ENCODE measurements at regions not wholly inside any gene's neighbourhood (a gene's known extent, or its start where the extent isn't known, plus 50 kb on each side); places are given as distances from the start of the nearest gene placed in this dataset.

DNA sequence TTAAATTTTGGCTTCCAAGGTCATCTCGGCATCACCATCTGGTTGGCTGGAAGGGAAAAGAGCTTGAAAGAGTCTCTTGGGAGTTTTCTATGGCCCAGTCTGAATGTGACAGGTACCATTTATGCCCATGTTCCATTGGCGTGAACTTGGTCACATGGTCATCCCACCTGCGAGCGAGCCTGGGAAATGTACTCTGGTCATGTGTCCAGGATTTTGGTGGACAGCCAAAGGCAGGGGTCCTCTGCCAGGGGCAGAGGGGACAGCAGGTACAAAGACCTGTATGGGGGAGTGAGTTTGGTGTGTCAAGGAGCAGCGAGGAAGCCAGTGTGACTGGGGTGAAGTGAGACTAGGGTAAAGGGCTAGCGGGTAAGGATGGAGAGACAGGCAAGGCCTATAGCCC, 112.6 kb downstream of the CDC5L start:
- DNase-seq (ENCODE audit: low spot score) = no peak

DNA sequence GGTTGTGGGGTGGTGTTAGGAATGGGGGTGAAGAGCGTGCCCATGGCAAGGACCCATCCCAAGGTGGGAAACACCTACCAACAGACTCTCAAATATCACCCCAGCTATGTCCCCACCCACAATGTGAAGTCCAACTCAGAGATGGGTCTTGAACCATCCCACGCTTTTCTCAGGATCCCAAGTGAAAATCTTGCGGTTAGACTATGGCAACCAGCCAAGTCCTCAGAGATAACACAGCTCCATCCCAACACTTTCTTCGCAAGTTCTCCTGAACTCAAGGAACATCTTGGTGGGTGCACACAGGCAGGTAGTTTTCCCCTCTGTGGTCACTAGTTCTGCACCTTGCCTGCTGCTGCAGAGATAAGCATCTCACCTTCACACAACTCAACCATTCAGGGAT, 116.0 kb downstream of the CDC5L start:
- no peak for DNase-seq (ENCODE audit: low spot score)

DNA sequence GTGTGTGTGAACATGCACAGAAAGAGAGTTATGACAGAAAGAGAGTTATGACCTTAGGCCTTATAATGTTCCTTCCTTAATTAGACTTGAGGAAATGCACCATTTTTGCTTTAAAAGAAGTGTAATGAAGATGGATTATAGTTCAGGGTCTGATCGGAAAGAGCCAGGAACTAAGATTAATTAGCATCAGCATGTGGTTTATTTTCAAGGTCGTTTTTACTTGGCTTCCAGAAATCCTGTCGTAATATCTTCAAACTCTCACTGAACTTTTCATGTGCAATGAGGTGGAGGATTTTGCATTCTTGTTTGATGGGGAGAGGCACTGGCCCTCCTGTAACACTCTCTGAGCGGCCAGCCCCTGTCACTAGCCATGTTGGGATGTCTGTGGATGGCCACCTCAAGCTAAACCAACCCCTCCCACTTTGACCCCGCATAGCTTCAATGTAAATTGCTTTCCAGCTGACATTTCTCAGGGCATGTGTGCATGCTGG, 116.8 kb downstream of the CDC5L start:
- DNase-seq (ENCODE audit: low spot score) = no peak

DNA sequence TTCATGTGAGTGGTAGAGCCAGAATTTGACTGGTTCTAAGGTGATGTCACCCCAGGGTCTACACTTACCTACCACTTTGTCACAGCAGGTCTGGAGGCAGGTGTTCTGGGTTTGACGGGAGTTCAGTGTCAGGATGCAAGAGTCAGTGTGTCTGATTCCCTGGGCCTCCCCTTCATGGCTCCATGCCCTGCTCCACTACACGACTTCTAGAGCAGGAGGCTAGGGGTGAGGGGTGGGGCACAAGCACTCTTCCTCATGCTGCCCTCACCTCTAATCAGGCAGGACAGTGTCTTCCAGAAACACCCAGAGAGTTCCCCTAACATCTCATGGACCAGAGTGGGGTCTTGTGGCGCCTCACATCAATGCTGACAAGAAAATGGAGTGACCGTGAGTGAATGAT, 118.2 kb downstream of the CDC5L start:
- no peak for DNase-seq (ENCODE audit: low spot score)

DNA sequence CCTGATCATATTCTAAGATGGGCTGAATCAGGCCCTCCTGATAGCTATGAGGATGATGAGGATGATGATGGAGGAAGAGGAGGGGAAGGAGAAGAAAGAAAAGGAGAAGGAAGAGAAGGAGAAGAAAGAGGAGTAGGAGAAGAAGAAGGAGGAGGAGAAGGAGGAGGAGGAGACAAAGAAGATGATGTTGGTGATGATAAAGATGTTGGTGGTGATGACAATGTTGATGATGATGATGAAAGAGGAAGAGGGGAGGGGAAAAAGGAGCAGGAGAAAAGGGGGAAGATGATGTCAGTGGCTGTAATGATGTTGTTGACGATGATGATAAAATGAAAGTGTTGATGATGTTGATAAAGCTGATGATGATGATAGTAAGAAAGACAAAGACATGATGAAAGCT, 119.5 kb downstream of the CDC5L start:
- no peak for DNase-seq (ENCODE audit: low spot score)

DNA sequence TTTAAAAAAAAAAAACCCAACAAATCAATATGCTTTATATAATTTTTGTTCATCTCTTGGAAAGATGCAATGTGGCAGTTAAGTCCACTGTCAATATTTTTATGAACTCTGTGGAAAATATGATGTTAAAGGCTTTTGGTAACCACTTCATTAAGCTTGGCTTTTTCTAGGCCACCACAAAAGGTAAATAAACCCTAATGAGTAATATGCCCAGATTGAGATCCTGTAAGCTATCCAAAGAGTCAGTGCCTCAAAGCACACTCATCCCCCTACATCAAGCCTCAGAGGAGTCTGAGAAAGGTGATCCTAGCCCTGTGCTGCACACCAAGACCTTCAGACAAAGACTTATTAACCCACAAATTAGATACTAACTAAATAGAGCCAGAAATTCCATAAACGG, 121.1 kb downstream of the CDC5L start:
- peak; percentile 41 for DNase-seq (ENCODE audit: low spot score)

DNA sequence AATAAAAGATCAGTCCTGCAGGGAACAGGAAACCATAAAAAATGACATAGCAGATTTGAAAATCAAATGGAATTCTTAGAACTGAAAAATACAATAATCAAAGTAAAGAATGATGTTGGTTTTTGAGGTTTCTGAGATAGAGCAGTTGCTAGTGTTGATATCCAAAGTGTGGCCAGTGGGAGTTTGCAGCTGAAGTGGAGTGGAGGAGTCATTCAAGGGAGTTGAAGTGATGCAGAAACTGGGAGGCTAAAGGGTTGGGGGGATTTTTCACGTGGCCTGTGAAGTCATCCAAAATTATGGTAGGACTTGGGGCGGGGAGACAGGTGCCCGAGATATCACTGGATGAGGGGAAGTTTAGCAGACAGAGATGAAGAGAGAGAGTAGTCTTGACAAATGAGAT, 123.6 kb downstream of the CDC5L start:
- DNase-seq (ENCODE audit: low spot score) = no peak

DNA sequence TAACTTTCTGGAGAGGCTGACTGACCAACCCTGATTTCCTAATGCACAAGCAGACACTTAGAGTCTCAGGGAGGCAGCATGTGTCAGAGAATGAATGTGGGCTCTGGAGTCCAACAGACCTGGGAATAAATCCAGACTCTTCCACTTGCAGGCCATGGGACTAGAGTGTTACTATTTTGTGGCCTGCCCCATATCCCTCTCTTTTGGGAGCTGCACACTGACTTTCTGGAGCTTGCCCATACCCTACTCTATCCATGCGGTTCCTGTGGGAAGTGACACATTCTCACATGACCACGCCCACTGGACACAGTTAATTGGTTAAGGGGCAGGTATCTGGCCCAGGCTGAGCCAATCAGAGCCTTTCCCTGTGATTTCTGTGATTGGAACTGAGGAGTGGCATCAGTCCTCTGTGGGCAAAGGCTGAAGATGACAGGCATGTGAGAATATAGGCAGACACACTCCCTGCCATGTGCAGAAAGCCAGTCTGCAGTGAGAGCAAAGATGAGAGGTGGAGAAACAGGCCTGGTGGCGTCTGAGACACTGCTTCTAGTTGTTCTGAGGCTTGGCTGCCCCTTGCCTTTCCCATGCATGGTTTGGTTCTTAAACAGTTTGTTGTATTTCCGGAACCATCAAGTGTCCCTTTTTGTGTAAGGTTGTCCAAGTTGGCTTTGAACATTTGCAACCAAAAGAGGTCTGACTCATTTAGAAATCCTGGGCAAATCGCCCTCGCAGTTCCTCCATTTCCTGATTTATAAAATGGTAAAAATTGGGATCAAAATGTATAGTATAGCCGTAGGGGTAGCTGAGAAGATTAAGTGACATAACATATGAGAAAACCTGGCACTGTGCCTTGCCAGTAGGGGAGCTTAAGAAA, 125.6 kb downstream of the CDC5L start:
- peak; percentile 61 for DNase-seq (ENCODE audit: low spot score)

DNA sequence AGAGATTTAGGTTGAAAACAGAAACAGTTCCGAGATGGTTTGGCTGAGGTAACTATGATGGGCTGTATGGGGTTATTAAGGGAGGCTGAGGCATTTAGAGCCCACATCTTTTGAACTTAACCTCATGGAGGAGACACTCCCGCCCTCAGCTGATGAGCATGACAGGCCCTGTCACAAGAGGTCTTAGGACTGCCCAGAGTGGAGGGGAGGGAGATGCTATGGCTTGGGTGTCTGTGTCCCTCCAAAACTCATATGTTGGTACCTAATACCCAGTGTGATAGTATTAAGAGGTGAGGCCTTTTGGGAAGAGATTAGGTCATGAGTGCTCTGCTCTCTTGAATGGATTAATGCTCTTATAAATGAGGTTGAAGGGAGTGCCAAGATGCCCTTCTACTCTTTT, 126.6 kb downstream of the CDC5L start:
- no peak for DNase-seq (ENCODE audit: low spot score)

DNA sequence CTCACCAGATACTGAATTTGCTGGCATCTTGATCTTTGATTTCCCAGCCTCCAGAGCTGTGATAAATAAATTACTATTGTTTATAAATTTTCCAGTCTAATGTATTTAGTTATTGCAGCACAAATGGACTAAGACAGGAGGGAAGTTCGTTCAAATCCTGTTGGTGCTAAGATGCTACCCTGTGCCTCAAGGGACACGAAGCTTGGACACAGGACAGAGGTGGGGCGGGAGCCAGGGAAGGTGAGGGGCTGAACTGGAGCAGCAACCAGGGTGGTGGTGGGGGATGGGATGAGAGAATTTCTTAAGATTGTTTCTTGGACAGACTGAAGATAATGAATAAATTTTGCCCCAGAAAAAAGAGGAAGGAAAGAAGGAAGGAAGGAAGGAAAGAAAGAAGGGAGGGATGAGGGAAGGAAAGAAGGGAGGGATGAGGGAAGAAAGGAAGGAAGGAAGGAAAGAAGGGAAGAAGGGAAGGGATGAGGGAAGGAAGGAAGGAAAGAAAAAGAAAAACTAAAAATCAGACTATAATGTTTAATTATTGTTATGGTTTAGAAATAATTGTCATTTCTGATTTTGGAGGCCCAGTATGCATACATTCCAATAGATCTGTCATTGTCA, 127.2 kb downstream of the CDC5L start:
- no peak for DNase-seq (ENCODE audit: low spot score)

DNA sequence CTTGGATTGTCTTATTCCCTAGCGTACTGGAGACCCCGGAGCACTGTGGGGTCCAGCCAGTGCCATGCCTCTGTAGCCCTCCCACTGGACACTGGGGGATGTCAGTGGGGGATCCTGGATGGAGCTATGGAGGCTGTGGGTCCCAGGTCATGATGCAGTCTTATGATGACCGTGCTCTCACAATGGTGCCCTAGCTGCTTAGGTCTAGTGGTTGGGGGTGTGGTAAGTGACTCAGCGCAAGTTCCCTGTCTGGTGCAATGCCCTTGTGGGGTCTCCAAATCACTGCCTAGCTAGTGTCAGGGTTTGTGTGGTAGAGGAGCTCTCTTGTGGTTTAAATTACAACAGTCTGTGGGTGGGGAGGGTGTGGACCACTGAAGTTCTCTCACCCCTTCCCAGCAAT, 135.4 kb downstream of the CDC5L start:
- no peak for DNase-seq (ENCODE audit: low spot score)

DNA sequence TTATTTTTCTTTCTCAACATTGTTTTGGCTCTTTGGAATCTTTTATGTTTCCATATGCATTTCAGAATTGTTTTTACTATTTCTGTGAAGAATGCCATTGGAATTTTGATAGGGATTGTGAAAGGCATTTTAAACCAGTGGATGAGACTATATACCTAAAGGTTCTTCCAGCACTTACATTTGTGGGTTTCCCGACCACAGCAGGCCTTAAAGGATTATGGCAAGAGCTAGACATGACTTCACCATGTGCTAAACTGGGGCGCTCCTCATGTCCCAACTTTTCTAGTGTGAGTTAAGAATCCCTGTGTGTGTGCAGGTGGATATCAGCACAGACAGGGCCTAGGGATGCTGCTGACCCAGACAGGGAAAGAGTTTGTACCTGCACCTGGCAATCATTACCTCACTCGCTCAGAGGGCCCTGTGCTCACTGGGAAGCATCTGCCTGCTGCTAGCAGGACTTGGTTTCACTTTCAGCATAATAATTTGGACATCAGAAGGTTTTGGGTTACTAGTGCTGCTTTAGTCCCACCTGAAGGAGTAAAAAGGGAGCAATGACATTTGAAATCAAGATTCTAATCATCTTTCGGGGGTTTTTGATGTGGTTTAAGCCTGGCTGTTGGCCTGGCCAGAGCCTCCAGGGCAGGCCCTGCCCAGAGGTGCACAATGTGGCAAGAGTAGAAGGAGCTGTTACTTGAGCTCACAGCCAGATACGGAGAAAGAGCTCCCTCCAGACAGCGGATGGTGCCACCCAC, 137.1 kb downstream of the CDC5L start:
- DNase-seq (ENCODE audit: low spot score) = no peak

DNA sequence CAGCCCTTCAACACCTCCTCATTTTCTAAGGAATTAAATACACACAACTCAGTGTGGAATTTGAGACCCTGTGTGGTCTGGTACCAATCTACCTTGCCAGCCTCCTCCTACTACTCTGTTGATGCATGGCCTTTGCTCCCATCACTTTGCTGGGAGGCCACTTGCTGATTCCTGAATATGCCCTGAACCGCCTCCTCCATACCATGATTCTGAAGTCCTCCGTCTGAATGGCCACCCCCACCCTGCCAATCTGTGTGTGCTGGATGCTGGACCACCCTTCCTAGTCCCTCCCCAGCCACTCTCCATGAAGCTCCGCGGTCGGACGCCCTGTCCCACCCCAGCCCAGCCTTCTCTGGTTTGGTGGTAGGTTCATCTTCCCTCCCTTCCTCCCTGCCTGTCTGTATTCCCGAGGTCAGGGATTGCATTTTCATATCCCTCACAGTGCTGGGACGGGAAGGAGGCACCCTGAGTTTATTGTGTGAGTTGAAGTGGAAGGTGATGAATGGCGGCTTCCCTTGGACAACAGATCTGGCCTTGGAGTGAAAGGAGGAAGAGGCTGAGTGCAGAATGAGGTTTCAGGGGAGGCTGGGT, 138.3 kb downstream of the CDC5L start:
- DNase-seq (ENCODE audit: low spot score) = no peak

DNA sequence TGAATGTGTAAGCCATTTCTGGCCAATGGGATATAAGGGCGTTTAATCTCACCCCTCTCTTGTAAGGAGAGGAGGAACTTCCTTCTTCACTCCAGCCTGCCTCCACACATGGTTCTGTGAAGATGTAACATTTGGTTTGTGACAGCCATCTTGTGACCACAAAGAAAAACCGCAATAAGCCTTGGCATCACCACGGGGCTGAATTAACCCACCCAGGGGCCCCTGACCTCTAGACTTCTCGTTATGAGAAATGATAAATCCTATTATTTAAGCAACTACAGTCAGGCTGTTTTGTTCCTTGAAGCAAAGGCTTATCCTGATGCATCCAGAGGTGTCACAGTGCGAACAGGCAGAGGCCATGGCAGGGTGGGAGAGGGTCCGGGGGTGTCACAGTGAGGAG, 139.7 kb downstream of the CDC5L start:
- DNase-seq (ENCODE audit: low spot score) = no peak

DNA sequence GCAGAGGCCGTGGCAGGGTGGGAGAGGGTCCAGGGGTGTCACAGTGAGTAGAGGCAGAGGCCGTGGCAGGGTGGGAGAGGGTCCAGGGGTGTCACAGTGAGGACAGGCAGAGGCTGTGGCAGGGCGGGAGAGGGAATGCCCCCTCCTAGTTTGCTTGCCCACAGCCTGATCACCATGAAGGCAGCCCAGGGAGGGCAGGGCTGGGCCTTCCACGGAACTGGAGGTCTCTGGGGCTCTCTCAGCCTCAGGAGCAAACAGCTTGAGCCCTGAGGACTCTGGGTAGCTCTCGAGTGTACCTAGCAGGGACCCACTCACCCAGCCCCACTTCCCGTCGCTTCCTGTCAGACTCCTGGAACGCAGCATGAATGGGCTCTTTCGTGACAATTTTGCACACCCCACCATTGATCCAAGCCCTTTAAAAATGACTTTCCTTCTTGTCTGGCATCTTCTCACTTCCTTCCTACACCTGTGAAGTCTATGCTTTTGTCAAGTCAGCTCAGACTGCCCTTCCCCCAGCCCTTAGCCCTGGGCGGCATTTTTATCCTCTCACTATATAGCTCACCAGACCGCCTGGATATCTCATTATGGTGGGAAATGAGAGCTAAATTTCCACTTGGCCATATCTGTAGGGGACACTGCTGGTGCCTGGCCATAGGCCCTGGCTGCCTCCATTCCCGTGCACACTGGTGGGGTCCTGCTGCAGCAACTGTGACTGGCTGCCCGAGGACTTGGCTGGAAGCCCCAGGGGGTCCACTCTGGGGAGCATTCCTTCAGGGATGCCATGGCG, 140.3 kb downstream of the CDC5L start:
- no peak for DNase-seq (ENCODE audit: low spot score)

DNA sequence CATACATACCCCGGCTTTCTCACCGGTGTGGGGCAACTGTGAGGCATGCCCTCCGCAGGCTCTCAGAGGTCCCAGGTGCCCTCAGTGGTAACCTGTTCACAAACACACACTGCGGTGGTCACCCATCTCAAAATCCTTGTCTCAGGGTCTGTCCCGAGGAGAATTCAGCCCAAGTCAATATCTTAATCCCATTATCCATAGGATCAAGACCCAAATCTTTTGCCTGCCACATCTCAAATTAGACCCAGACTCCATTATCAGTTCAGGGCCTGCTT, 140.8 kb downstream of the CDC5L start:
- no peak for DNase-seq (ENCODE audit: low spot score)

DNA sequence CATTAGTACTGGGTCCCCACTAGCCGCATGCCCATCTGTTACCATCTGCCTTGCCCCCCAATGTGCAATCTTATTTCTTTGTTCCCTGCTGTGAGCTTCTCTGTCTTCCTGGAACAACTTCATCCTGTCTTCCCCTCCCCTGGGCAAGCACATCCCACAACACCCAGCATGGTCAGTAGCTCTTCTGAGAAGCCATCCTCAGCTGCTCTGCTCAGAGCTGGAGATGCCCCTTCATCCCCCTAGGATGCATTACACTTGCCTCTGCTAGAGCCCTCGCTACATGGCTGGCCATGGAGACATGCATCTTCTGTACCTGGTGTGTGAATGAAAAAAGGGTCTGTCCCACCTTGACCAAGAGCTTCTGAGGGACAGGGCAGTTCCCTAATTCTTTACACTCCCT, 141.2 kb downstream of the CDC5L start:
- DNase-seq (ENCODE audit: low spot score) = no peak

DNA sequence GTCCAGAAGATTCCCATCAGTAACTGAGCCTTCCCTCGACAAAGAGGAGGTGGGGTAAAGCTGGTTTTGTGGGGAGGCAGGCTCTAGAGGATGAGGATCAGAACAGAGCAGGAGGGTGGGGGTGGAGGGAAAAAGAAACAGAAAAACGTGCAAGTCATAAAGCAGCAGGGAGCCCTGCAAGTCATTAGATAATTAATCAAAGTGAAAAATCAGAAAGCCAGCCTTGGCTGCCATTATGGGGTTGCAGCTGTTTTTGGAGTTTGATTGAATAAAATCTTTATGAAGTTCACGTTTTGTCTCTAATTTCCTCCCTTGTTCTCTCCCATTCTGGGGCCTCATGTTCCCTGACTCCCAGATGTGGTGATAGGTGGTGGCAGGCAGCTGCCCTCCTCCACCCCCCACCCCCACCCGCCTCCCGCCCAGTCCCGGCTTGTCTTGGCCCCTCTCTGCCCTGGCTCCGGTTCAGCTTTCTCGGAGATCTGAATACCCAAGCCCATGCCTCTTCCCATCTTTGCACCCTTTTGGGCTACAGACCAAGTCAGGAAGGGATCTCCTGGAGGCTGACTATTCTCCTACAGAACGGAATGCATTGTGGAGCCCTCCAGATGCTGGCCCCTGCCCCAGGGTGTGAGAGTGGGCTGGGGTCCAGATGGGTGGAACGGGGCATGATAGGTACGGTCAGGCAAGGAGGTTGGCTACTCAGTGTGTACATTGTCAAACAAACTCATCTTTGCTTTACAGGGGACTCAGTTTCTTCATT, 141.8 kb downstream of the CDC5L start:
- no peak for DNase-seq (ENCODE audit: low spot score)

DNA sequence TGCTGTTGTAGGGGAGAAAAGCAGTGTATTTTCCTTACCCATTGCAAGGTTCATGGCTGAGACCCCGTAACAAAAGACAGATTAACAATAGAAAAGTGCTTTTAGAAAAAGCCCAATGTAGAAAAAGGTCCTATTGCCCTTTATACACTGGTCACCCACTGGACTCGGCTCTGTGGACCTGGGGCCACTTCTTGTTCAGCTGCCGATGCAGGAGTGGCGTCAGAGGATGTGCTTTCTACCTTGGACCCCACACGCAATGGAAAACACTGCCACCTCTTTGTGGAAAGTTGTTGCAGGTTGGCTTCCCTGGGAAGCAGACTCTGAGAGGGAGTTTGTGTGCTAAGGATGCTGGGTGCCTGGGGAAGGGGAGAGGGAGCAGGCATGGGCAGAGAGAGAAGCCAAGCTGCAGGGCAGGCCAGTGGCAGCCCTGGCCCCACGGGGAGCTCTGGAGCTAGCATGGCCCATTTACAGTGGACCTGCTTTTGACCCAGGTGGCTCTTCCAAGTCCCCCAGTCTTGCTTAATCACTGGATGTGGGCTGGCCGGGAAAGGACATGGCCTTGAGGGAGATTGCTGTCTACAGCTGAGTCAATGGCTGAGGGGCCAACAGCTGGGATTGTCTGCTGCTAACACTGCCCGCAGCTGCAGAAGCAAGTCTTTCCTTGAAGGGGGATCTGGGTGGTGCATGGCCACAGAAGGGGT, 142.9 kb downstream of the CDC5L start:
- no peak for DNase-seq (ENCODE audit: low spot score)

DNA sequence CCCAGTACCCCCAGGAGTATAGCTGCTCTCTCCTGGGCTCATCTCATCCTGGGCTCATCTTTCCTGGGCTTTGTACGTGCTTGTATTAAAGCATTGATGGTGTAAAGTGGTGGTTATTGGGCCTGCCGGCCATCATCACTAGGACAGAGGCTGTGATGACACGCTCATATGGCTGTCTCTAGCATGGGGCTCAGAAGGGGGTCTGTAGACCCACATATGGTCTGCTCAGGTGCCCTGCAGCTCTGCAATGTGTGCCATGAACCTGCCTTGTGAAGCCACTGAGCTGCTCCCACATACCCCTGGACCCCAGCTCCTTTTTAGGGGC, 143.4 kb downstream of the CDC5L start:
- no peak for DNase-seq (ENCODE audit: low spot score)

All from GM03348 (cell line).